RWPE1 (cell line): ENCODE measurements at regions not wholly inside any gene's neighbourhood (a gene's known extent, or its start where the extent isn't known, plus 50 kb on each side); places are given as distances from the start of the nearest gene placed in this dataset.

ENCODE experiments used
- CTCF ChIA-PET: fragments of 350-600 bp; sonication (Branson Sonifier 250); formaldehyde crosslinking; extraction: SDS; loops from one replicate; lab custom pipeline; 2021; lab: Yijun Ruan, JAX
- POLR2A ChIA-PET: fragments of 400-600 bp; formaldehyde crosslinking; extraction: SDS; loops from one replicate; lab custom pipeline; 2020; ENCODE audit warnings: antibody characterized with exemption; ENCODE audit not compliant: low non-redundant PET; lab: Yijun Ruan, JAX
- DNase-seq: peaks from one replicate; pipeline ENCODE4 v3.0.0; 2012; ENCODE audit warnings: low spot score
- H3K27ac ChIP-seq: fragments of 450-650 bp; 2 replicates; pipeline ENCODE4 v1.5.1; 2017
- TF ChIP-seq, protein P1 (sequence below): fragments of 450-650 bp; conservative IDR thresholded peaks from 2 replicates; pipeline ENCODE4 v1.5.1; 2017; ENCODE audit warnings: low read depth, mild to moderate bottlenecking

DNA sequence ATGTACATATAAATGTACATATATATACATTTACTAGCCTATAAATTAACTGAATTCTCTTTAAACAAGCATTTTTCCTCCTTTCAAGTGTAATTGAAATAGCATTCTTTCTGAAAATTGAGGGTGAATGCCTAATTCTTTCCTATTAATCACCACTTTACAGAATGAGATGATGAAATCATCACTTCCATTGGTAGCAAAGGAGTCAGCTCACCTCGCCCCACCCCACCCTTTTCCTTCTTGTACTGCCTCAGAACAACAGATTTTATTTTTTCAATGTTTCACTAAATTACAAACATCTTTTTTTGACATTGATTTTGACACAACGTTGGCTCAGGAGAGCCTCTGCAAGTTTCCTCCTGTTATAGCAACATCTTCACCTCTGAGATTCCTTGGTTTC, 181.9 kb upstream of the CDH7 start:
- peak; percentile 7 for DNase-seq
- ChIA-PET POLR2A (no interaction called here), CTCF (interaction anchor here (0.7 kb wide), 1 partner anchor 925 kb away, joined by 3 read pairs; no protein-coding TSS in a partner anchor)
- no peak overlapping the region for H3K27ac ChIP-seq
- TF ChIP-seq, protein P1, sequence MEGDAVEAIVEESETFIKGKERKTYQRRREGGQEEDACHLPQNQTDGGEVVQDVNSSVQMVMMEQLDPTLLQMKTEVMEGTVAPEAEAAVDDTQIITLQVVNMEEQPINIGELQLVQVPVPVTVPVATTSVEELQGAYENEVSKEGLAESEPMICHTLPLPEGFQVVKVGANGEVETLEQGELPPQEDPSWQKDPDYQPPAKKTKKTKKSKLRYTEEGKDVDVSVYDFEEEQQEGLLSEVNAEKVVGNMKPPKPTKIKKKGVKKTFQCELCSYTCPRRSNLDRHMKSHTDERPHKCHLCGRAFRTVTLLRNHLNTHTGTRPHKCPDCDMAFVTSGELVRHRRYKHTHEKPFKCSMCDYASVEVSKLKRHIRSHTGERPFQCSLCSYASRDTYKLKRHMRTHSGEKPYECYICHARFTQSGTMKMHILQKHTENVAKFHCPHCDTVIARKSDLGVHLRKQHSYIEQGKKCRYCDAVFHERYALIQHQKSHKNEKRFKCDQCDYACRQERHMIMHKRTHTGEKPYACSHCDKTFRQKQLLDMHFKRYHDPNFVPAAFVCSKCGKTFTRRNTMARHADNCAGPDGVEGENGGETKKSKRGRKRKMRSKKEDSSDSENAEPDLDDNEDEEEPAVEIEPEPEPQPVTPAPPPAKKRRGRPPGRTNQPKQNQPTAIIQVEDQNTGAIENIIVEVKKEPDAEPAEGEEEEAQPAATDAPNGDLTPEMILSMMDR, result no peak

DNA sequence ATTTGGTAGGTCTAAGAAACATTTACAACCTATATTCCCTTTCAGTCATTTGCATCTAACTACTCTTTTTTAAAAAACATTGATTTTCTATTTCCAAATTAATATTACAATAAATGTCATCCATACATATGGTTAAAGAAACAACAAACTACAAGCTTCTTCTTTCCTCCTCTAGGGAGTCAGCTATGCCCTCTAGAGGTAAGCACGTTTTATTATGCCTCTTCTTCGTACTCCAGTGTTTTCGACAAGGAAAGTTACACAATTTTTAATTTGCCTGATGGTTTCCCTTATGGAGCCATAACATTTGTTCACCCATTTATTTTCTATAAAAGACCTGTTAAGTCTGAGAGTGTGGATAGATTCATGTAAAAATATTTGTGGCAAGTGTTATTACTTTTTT, 183.4 kb upstream of the CDH7 start:
- peak; percentile 6 for DNase-seq
- TF ChIP-seq, protein P1, result peak; percentile 46
- H3K27ac ChIP-seq, result no peak overlapping the region
- ChIA-PET CTCF (no interaction called here), POLR2A (no interaction called here)

DNA sequence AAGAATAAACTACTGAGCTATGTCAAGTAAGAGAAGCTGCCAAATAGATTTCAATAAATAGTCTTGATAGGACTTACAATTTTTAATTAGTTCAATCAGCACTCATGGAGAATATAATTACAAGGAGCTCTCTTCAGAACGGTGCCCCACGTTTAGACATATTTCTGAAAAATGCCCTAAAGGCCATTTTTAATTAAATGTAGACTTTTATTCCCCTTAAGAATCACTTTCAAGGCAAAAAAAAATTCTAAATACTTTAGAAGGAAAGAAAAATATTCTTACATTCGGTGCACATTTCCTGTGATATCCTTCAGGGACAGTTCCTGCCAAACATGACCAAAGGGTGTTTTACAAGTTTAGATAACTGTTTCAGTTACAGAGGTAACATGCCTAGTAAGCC, 202.5 kb upstream of the CDH7 start:
- ChIA-PET POLR2A (no interaction called here), CTCF (no interaction called here)
- H3K27ac ChIP-seq, result no peak overlapping the region
- TF ChIP-seq, protein P1, result no peak
- DNase-seq, result no peak

DNA sequence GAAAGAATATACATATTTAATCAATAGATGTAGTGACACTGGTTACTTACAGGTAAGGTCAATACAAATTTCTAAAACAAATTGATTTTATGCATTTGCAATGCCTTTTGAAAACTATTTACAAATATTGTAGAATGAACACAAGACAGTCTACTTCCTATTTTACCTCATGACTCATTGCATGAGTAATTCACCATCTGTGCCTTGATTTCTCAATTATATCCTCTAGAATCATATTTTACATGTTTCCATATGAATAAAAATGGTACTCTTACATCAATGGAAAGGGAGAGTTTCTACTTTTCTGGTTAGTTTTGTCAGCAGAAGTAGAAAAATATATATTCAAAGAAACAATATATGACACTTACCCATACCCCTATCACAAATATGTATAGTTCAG, 203.8 kb upstream of the CDH7 start:
- no peak for DNase-seq
- CTCF ChIA-PET, result no interaction called here

DNA sequence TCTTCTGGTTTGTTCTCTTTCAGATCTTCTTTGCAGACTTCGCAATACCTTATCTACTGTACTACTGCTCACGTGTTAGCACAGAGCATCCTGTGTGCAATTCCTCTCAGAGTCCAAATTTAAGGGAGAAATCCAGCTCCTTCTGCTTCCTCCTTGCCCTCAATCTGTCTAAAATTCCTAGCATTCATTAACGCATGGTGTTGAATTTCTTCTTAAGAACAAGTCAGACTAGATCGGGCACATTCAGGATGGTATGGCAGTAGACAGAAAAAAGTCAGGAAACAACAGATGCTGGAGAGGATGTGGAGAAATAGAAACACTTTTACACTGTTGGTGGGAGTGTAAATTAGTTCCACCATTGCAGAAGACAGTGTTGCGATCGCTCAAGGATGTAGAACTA, 206.1 kb upstream of the CDH7 start:
- ChIA-PET POLR2A (no interaction called here), CTCF (no interaction called here)
- no peak overlapping the region for H3K27ac ChIP-seq
- TF ChIP-seq, protein P1, result no peak
- no peak for DNase-seq

More for the DNA sequence above, 203.8 kb upstream of the CDH7 start:
- POLR2A ChIA-PET, result no interaction called here
- TF ChIP-seq, protein P1, result no peak
- H3K27ac ChIP-seq, result no peak overlapping the region

DNA sequence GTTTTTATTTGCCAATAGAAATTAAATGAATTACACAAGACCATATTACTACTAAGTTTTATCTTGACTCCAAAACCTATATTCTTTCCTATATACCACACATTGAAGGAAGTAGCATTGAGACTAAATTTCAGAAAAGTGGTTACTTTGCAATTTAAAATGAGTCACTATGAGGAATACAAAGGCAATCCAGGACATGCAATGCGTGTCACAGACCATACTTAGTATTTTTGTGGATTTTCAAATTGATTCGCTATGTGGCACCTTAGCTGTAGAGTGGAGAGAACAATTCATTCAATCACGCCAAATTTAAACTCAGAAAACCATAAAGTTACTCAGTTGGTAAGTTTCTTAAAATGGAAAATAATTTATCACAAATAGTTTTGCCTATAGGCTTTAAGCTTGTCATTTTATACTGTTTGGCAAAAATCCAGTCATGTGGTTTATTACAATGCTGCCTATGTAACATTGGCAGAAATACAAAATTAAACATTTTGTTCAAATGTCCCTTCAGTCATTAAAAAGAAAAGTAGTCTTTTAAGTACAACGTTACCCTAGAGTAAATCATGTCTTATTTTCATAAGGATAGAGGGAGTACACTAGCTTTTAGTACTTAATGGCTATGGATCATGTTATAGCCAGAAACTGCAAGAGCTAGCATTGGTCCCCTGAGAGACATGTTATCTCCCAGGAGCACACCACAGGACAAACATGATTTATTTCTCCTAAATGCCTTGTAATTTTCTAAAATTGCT, 222.8 kb upstream of the CDH7 start:
- ChIA-PET POLR2A (no interaction called here), CTCF (interaction anchor here (0.7 kb wide), 1 partner anchor 349 kb away, joined by 3 read pairs; no protein-coding TSS in a partner anchor)
- H3K27ac ChIP-seq, result no peak overlapping the region
- TF ChIP-seq, protein P1, result no peak
- DNase-seq, result no peak
